CD14-positive monocyte (primary cell): ENCODE measurements at regions not wholly inside any gene's neighbourhood (a gene's known extent, or its start where the extent isn't known, plus 50 kb on each side); places are given as distances from the start of the nearest gene placed in this dataset.

Source experiments
- DNase-seq, 3 donors: peaks; one replicate each; pipeline ENCODE4 v3.0.0-alpha.2; 2011 to 2022
- H2AFZ ChIP-seq: 2 replicates; pipeline ENCODE4 v1.6.0; 2012; ENCODE audit warnings: mild to moderate bottlenecking, low read depth, low read length, inconsistent platforms; ENCODE audit not compliant: insufficient read depth, poor library complexity, severe bottlenecking
- H3K27ac ChIP-seq, 2 donors: 1 replicate in 1 of 2; 2 replicates in 1 of 2; pipeline ENCODE4 v1.5.1; 2012 to 2013; ENCODE audit warnings: low read length in 2 of 2, control low read depth in 1 of 2, inconsistent platforms in 1 of 2, low read depth in 1 of 2, mild to moderate bottlenecking in 1 of 2
- H3K27me3 ChIP-seq, 2 donors: one replicate each; pipeline versions ENCODE4 v1.6.0 to v1.6.1; 2011 to 2013; ENCODE audit warnings: low read length in 2 of 2; ENCODE audit not compliant: control insufficient read depth in 2 of 2, insufficient read depth in 2 of 2
- H3K36me3 ChIP-seq, 2 donors: replicated peaks in 1 of 2; 1 replicate in 1 of 2; 2 replicates in 1 of 2; pipeline versions ENCODE4 v1.5.1 to v1.6.1; 2012 to 2013; ENCODE audit warnings: low read length in 2 of 2, control low read depth in 1 of 2, inconsistent platforms in 1 of 2, mild to moderate bottlenecking in 1 of 2; ENCODE audit not compliant: insufficient read depth in 2 of 2, control insufficient read depth in 1 of 2
- H3K4me1 ChIP-seq, 2 donors: 1 replicate in 1 of 2; 2 replicates in 1 of 2; pipeline versions ENCODE4 v1.5.1 to v1.6.1; 2012 to 2013; ENCODE audit warnings: low read length in 2 of 2, control low read depth in 1 of 2, inconsistent platforms in 1 of 2, mild to moderate bottlenecking in 1 of 2, moderate library complexity in 1 of 2; ENCODE audit not compliant: insufficient read depth in 2 of 2, control insufficient read depth in 1 of 2
- H3K4me2 ChIP-seq: replicated peaks from 2 replicates; pipeline ENCODE3; 2012; ENCODE audit warnings: low read length, moderate library complexity, mild to moderate bottlenecking; ENCODE audit not compliant: poor library complexity, severe bottlenecking; ENCODE audit errors: extremely low read depth
- H3K4me3 ChIP-seq, 3 experiments: fragments of 200-600 bp in 1 of 3; sonication (generic) in 1 of 3; replicated peaks in 1 of 3; 1 replicate in 2 of 3; 2 replicates in 1 of 3; pipeline ENCODE4 v1.5.1; 2011 to 2013; ENCODE audit warnings: low read length in 3 of 3, mild to moderate bottlenecking in 3 of 3, control low read depth in 2 of 3, low read depth in 2 of 3, inconsistent platforms in 1 of 3, moderate library complexity in 1 of 3
- H3K79me2 ChIP-seq: 2 replicates; pipeline ENCODE4 v1.6.0; 2012; ENCODE audit warnings: mild to moderate bottlenecking, control low read depth, inconsistent platforms, low read length, moderate library complexity; ENCODE audit not compliant: insufficient read depth
- H3K9ac ChIP-seq: 2 replicates; pipeline ENCODE4 v1.6.0; 2017; ENCODE audit warnings: low read length, mild to moderate bottlenecking; ENCODE audit not compliant: insufficient read depth, poor library complexity, severe bottlenecking
- H3K9me3 ChIP-seq, 2 donors: replicated peaks in 1 of 2; 1 replicate in 1 of 2; 2 replicates in 1 of 2; pipeline versions ENCODE4 v1.5.1 to v1.6.1; 2012 to 2013; ENCODE audit warnings: low read length in 2 of 2, control low read depth in 1 of 2; ENCODE audit not compliant: control insufficient read depth in 1 of 2, insufficient read depth in 1 of 2
- H4K20me1 ChIP-seq: 2 replicates; pipeline ENCODE4 v1.6.0; 2012; ENCODE audit warnings: mild to moderate bottlenecking, low read length, control low read depth, moderate library complexity; ENCODE audit not compliant: insufficient read depth
- H3K27ac Mint-ChIP-seq, 7 donors: one replicate each; pipeline ENCODE4 v1.8.0; 2020; ENCODE audit warnings: mild to moderate bottlenecking in 7 of 7, mixed read lengths in 7 of 7, moderate library complexity in 6 of 7, inconsistent platforms in 2 of 7
- H3K27me3 Mint-ChIP-seq, 3 donors: one replicate each; pipeline ENCODE4 v1.8.0; 2021 to 2022; ENCODE audit warnings: low read depth in 3 of 3, mild to moderate bottlenecking in 3 of 3, mixed read lengths in 3 of 3, moderate library complexity in 3 of 3, inconsistent platforms in 1 of 3
- H3K36me3 Mint-ChIP-seq, 2 donors: one replicate each; pipeline ENCODE4 v1.8.0; 2020; ENCODE audit warnings: mixed read lengths in 2 of 2, inconsistent platforms in 1 of 2, mild to moderate bottlenecking in 1 of 2
- H3K4me1 Mint-ChIP-seq: one replicate; pipeline ENCODE4 v1.8.0; 2020; ENCODE audit warnings: mild to moderate bottlenecking, mixed read lengths
- H3K4me3 Mint-ChIP-seq, 2 donors: one replicate each; pipeline ENCODE4 v1.8.0; 2020; ENCODE audit warnings: mild to moderate bottlenecking in 2 of 2, mixed read lengths in 2 of 2, moderate library complexity in 1 of 2
- H3K9me3 Mint-ChIP-seq, 7 donors: one replicate each; pipeline ENCODE4 v1.8.0; 2020 to 2022; ENCODE audit warnings: mixed read lengths in 7 of 7, mild to moderate bottlenecking in 6 of 7, moderate library complexity in 6 of 7, inconsistent platforms in 2 of 7
- CTCF ChIP-seq: fragments of 200-600 bp; IDR thresholded peaks from one replicate; pipeline ENCODE4 v1.8.0; 2022; ENCODE audit warnings: antibody characterized with exemption, mild to moderate bottlenecking
- WGBS: methylation state at CpG from one replicate; pipeline ENCODE4 v1.1.5; 2013; ENCODE audit warnings: missing lambda C conversion rate; ENCODE audit not compliant: insufficient coverage; 5-methylcytosine and 5-hydroxymethylcytosine counted together
- intact Hi-C, 2 donors: fragments of 100-400 bp; cut with micrococcal nuclease; formaldehyde crosslinking; loops; one replicate each; pipeline versions ENCODE4 v1.15.0 to v1.15.1; 2023

GRCh38 chr16:52055381-52055780 lies 491.6 kb downstream of the TOX3 start:
- H3K4me2 ChIP-seq, result no peak overlapping the region
- no peak for TF ChIP-seq CTCF
- no peaks in the 10 kb centered on the region for H3K27me3 Mint-ChIP-seq
- H3K4me3 ChIP-seq, result no peak overlapping the region
- intact Hi-C loops, result no loop called here
- no peak overlapping the region for H3K4me3 Mint-ChIP-seq
- peaks cover 0 to 14% (median 2%) of the 10 kb centered on the region in 7 donors for H3K9me3 Mint-ChIP-seq
- no peaks in the 10 kb centered on the region for H3K79me2 ChIP-seq
- H3K9me3 ChIP-seq, result peaks cover 0 to 2% of the 10 kb centered on the region in 2 donors
- H2AFZ ChIP-seq, result no peak overlapping the region
- H3K27ac Mint-ChIP-seq, result no peak overlapping the region
- no peak overlapping the region for H3K27ac ChIP-seq
- no peaks in the 10 kb centered on the region for H3K36me3 Mint-ChIP-seq
- WGBS, result 100% methylated on average over 1 of the region's 2 CpGs
- H3K36me3 ChIP-seq, result no peaks in the 10 kb centered on the region
- H3K4me1 ChIP-seq, result no peaks in the 10 kb centered on the region
- no peaks in the 10 kb centered on the region for H4K20me1 ChIP-seq
- DNase-seq, result no peak
- H3K4me1 Mint-ChIP-seq, result no peaks in the 10 kb centered on the region
- no peaks in the 10 kb centered on the region for H3K27me3 ChIP-seq
- no peak overlapping the region for H3K9ac ChIP-seq

GRCh38 chr16:52054326-52054725 lies 492.6 kb downstream of the TOX3 start:
- H3K79me2 ChIP-seq, result no peaks in the 10 kb centered on the region
- peaks cover 0 to 14% (median 2%) of the 10 kb centered on the region in 7 donors for H3K9me3 Mint-ChIP-seq
- no peak for TF ChIP-seq CTCF

More at GRCh38 chr16:52054326-52054725, 492.6 kb downstream of the TOX3 start:
- H3K27ac Mint-ChIP-seq, result no peak overlapping the region
- Histone ChIP-seq H3K4me2 (no peak overlapping the region), H3K9ac (no peak overlapping the region), H3K27me3 (no peaks in the 10 kb centered on the region), H3K4me3 (no peak overlapping the region), H3K4me1 (no peaks in the 10 kb centered on the region), H3K36me3 (no peaks in the 10 kb centered on the region), H4K20me1 (no peaks in the 10 kb centered on the region), H3K9me3 (peaks cover 0 to 5% of the 10 kb centered on the region in 2 donors), H2AFZ (no peak overlapping the region), H3K27ac (no peak overlapping the region)
- H3K27me3 Mint-ChIP-seq, result no peaks in the 10 kb centered on the region
- no peaks in the 10 kb centered on the region for H3K36me3 Mint-ChIP-seq
- H3K4me1 Mint-ChIP-seq, result no peaks in the 10 kb centered on the region
- no peak for DNase-seq
- no peak overlapping the region for H3K4me3 Mint-ChIP-seq
- no CpG with 5 or more reads among the region's 1 CpG for WGBS
- intact Hi-C loops, result no loop called here
